ENCODE measurements at regions not wholly inside any gene's neighbourhood (a gene's known extent, or its start where the extent isn't known, plus 50 kb on each side); places are given as distances from the start of the nearest gene placed in this dataset.

GRCh38 chr5:89034588-89034987 is 151.6 kb upstream of the MEF2C start:
- no peak for DNase-seq (ENCODE audit: low read depth in 4 of 4, low spot score in 2 of 4)

DNA sequence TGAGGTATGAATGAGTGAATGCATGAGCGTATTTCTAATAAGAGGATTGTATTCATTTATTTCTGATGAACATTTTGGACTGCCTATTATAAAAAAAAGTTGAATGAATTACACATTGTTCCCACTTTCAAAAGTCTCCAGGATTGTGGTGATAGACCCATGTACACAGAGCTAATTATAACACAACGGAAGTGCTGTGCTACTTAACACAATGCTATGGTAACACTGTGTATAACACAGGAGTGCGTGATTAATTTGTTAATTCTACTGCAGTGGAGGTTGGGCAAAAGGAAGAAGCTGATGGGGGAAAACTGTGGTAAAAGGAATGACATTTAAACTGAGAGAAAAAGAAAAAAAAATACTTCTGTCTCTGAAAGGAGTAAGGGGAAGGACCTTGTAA is 147.8 kb upstream of the MEF2C start:
- no peak for DNase-seq (ENCODE audit: low read depth in 4 of 4, low spot score in 2 of 4)

- DNase-seq (ENCODE audit: low read depth in 4 of 4, low spot score in 2 of 4) = no peak
These were observed 145.8 kb upstream of the MEF2C start for GRCh38 chr5:89028595-89029285.

- DNase-seq (ENCODE audit: low read depth in 4 of 4, low spot score in 2 of 4) = no peak
These were observed 141.1 kb upstream of the MEF2C start for GRCh38 chr5:89024045-89024444.

- DNase-seq (ENCODE audit: low read depth in 4 of 4, low spot score in 2 of 4) = no peak
These were observed 138.1 kb upstream of the MEF2C start for GRCh38 chr5:89020926-89021610.

GRCh38 chr5:89016741-89017303 is 133.8 kb upstream of the MEF2C start:
- no peak for DNase-seq (ENCODE audit: low read depth in 4 of 4, low spot score in 2 of 4)

DNA sequence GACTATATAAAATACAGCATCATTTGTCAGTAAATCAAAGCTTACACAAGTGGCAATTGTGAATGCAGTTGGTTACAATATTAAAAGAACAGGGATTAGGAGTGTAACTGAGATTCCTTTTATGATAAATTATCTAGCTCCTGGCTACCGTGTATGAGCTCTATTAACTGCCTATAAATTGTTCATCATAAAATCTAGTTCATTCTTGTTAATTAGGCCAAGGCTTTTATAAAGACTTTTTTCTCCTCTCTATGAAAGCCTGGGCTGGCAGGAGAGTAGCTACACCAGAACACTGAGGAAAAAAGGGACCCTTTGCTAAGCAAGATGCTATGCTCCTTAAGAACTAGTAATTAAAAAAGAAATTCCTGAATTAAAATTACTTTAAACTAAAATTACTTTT is 132.4 kb upstream of the MEF2C start:
- no peak for DNase-seq (ENCODE audit: low read depth in 4 of 4, low spot score in 2 of 4)

- DNase-seq (ENCODE audit: low read depth in 4 of 4, low spot score in 2 of 4) = no peak
These were observed 129.1 kb upstream of the MEF2C start for GRCh38 chr5:89011778-89012711.

GRCh38 chr5:89010512-89010911 is 127.5 kb upstream of the MEF2C start:
- DNase-seq (ENCODE audit: low read depth in 4 of 4, low spot score in 2 of 4) = no peak

DNA sequence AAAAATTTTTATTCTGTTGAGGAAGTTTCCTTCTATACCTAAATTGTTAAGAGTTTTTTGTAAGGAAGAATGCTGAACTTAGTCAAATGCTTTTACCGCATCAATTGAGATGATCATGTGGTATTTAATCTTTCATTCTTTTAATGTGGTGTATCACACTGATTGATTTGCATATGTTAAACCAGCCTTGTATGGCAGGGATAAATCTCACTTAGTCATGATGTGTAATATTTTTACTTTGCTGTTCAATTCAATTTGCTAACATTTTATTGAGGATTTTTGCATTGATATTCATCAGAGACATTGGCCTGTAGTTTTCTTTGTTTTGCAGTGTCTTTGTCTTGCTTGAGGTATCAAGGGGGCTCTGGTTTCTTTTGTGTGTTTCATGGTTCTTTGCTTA is 125.3 kb upstream of the MEF2C start:
- DNase-seq (ENCODE audit: low read depth in 4 of 4, low spot score in 2 of 4) = no peak

DNA sequence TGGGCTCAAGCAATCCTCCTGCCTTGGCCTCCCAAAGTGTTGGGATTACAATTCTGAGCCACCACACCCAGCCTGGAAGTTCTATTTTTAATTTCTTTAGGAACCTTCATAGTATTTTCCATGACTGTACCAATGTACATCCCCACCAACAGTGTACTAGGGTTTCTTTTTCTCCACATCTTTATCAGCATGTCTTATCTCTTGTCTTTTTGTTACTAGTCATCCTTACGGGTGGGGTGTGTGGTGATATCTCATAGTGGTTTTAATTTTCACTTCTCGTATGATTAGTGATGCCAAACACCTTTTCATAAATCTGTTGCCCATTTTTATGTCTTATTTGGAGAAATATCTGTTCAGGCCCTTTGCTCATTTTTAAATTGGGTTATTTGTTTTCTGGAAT is 123.0 kb upstream of the MEF2C start:
- DNase-seq (ENCODE audit: low read depth in 4 of 4, low spot score in 2 of 4) = no peak

DNA sequence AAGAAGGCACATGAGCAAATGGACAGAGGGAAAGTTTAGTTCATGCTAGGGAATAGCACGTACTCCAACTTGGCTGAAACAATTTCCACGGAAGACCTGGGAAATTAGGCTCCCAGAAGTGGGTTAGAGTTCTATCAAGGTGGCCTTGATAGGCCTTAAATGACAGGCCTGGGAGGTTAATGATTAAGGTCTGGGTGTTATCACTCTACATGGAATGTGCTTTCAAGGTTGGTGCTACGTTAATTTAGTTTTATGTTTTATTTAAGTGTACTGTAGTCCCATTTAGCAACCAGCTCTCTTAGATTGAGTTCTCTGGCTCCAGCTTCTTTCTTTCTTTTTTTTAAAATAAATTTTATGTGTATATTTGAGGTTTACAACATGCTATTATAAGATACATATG is 121.4 kb upstream of the MEF2C start:
- no peak for DNase-seq (ENCODE audit: low read depth in 4 of 4, low spot score in 2 of 4)

GRCh38 chr5:89003563-89004036 is 120.6 kb upstream of the MEF2C start:
- DNase-seq (ENCODE audit: low read depth in 4 of 4, low spot score in 2 of 4) = no peak

- no peak for DNase-seq (ENCODE audit: low read depth in 4 of 4, low spot score in 2 of 4)
These were observed 116.9 kb upstream of the MEF2C start for GRCh38 chr5:88999853-89000252.

GRCh38 chr5:88997937-88998336 is 115.0 kb upstream of the MEF2C start:
- no peak for DNase-seq (ENCODE audit: low read depth in 4 of 4, low spot score in 2 of 4)

DNA sequence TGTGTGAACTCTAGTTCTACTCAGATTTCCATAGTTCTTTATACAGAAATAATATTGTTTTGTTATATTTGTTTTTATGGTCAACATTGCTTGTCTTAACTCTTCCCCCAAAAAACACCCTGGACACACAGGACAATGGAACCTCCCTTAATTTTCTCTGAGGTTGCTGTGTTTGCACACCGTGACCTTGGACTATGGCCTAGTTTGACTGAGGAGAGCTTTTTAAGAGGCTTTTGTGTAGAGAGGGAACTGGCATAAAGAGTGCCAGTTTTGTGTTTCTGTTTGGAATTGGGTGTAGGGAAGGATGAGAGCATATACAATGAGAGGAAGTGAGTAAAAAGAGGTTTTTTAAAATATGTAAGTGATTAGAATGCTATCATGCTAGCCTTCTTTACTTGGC is 101.1 kb upstream of the MEF2C start:
- no peak for DNase-seq (ENCODE audit: low read depth in 4 of 4, low spot score in 2 of 4)

DNA sequence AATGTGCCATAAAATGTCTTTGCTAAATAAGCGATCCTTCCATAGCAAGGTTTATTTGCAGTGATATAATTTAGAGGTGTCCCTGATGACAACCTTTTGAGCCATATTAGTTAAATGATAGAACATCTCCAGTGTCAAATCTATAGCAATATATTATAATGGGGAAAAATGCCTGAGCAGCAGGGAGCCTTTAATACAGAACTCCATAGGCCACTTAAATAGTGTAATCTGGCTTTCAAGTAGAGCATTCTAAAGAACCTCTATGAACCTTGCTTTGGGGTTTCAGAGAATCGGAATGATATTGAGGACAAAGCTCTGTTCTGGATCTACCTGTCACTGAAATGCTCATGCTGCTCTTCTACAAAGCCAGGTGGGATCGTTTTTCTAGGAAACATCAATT is 96.7 kb upstream of the MEF2C start:
- DNase-seq (ENCODE audit: low read depth in 4 of 4, low spot score in 2 of 4) = no peak

DNA sequence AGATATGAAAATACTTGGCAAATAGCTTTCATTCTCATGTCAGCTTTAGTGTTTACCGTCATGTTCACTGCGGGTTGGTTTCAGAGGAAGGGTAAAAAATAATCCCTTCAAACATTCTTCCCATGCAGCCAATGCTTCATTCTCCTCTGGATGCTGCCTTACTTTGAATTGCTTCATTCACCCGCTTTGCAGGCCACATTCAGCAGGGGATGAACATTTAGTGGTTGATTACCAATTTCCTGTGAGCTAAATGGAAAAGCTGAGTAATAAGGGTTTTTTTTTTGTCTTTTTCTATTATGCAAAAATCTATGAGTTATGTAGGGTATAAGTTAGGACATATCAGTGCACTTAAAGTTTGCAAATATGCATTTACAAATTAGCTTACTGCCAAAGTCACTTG is 96.3 kb upstream of the MEF2C start:
- no peak for DNase-seq (ENCODE audit: low read depth in 4 of 4, low spot score in 2 of 4)

DNA sequence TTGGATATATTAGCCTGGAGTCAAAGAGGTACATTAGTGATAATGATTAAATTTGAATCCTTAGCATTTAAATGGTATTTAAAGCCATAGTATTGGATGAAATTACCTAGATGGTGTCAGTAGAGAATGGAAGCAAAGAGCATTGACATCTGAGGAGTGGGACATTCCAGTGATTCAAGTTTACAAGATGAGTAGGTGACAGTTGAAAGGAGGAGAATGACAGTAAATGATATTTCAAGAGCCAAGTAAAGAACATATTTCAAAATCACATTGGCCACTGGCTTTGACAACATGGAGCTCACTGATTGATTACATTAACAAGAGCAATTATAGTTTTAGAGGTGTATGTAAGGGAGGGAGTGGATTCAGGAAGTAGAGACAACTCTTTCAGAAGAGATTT is 93.9 kb upstream of the MEF2C start:
- DNase-seq (ENCODE audit: low read depth in 4 of 4, low spot score in 2 of 4) = no peak

GRCh38 chr5:88967633-88968585 is 84.9 kb upstream of the MEF2C start:
- no peak for DNase-seq (ENCODE audit: low read depth in 4 of 4, low spot score in 2 of 4)

All from left renal cortex interstitium (tissue), 4 donors.